IgD-negative memory B cell (primary cell): ENCODE measurements at regions not wholly inside any gene's neighbourhood (a gene's known extent, or its start where the extent isn't known, plus 50 kb on each side); places are given as distances from the start of the nearest gene placed in this dataset.
"Not testable (repeated sequence)": the region's sequence is repeated elsewhere in the genome, so short reads cannot be mapped to it uniquely, and the experiment has no call there.

Experiments
- H3K27ac Mint-ChIP-seq, 3 donors: one replicate each; pipeline ENCODE4 v1.8.0; 2020 to 2022; ENCODE audit warnings: mild to moderate bottlenecking in 3 of 3, mixed read lengths in 3 of 3, moderate library complexity in 1 of 3
- H3K27me3 Mint-ChIP-seq: one replicate; pipeline ENCODE4 v1.8.0; 2021; ENCODE audit warnings: mixed read lengths
- H3K36me3 Mint-ChIP-seq: one replicate; pipeline ENCODE4 v1.8.0; 2020; ENCODE audit warnings: mild to moderate bottlenecking, mixed read lengths
- H3K4me1 Mint-ChIP-seq, 3 donors: one replicate each; pipeline ENCODE4 v1.8.0; 2020 to 2022; ENCODE audit warnings: mixed read lengths in 3 of 3, mild to moderate bottlenecking in 1 of 3
- H3K4me3 Mint-ChIP-seq, 4 donors: one replicate each; pipeline ENCODE4 v1.8.0; 2020 to 2022; ENCODE audit warnings: mild to moderate bottlenecking in 4 of 4, mixed read lengths in 4 of 4, moderate library complexity in 3 of 4
- H3K9me3 Mint-ChIP-seq, 3 donors: one replicate each; pipeline ENCODE4 v1.8.0; 2020 to 2021; ENCODE audit warnings: mixed read lengths in 3 of 3, mild to moderate bottlenecking in 1 of 3

- H3K36me3 Mint-ChIP-seq, result no peaks in the 10 kb centered on the region
- no peak overlapping the region for H3K27ac Mint-ChIP-seq
- H3K27me3 Mint-ChIP-seq, result no peaks in the 10 kb centered on the region
- H3K4me1 Mint-ChIP-seq, result no peaks in the 10 kb centered on the region
- H3K4me3 Mint-ChIP-seq, result no peak overlapping the region
- H3K9me3 Mint-ChIP-seq, result peaks cover 0 to 2% (median 2%) of the 10 kb centered on the region in 3 donors
These were observed 153.7 kb downstream of the ATOH1 start for GRCh38 chr4:93982255-93982654.

- H3K4me1 Mint-ChIP-seq, result no peaks in the 10 kb centered on the region
- no peaks in the 10 kb centered on the region for H3K27me3 Mint-ChIP-seq
- no peaks in the 10 kb centered on the region for H3K36me3 Mint-ChIP-seq
- H3K9me3 Mint-ChIP-seq, result peaks cover 0 to 2% (median 2%) of the 10 kb centered on the region in 3 donors
- H3K27ac Mint-ChIP-seq, result no peak overlapping the region
- no peak overlapping the region for H3K4me3 Mint-ChIP-seq
These were observed 154.6 kb downstream of the ATOH1 start for GRCh38 chr4:93983140-93983539.

GRCh38 chr4:93994175-93994994 is 165.8 kb downstream of the ATOH1 start:
- H3K9me3 Mint-ChIP-seq, result peaks cover 0 to 3% (median 0%) of the 10 kb centered on the region in 3 donors
- no peak overlapping the region for H3K27ac Mint-ChIP-seq
- no peaks in the 10 kb centered on the region for H3K27me3 Mint-ChIP-seq
- H3K4me3 Mint-ChIP-seq, result no peak overlapping the region
- H3K4me1 Mint-ChIP-seq, result no peaks in the 10 kb centered on the region
- peaks cover 1% of the 10 kb centered on the region for H3K36me3 Mint-ChIP-seq

GRCh38 chr4:93996895-93997294 is 168.3 kb downstream of the ATOH1 start:
- no peaks in the 10 kb centered on the region for H3K4me1 Mint-ChIP-seq
- H3K27me3 Mint-ChIP-seq, result no peaks in the 10 kb centered on the region
- H3K27ac Mint-ChIP-seq, result no peak overlapping the region
- H3K9me3 Mint-ChIP-seq, result peaks cover 0 to 3% (median 0%) of the 10 kb centered on the region in 3 donors
- no peak overlapping the region for H3K4me3 Mint-ChIP-seq
- H3K36me3 Mint-ChIP-seq, result peaks cover 2% of the 10 kb centered on the region

GRCh38 chr4:94000559-94000958 is 172.0 kb downstream of the ATOH1 start:
- H3K27ac Mint-ChIP-seq, result no peak overlapping the region
- H3K4me1 Mint-ChIP-seq, result no peaks in the 10 kb centered on the region
- H3K27me3 Mint-ChIP-seq, result no peaks in the 10 kb centered on the region
- no peak overlapping the region for H3K4me3 Mint-ChIP-seq
- peaks cover 2% of the 10 kb centered on the region for H3K36me3 Mint-ChIP-seq
- H3K9me3 Mint-ChIP-seq, result peaks cover 0 to 4% (median 0%) of the 10 kb centered on the region in 3 donors

- H3K4me1 Mint-ChIP-seq, result no peaks in the 10 kb centered on the region
- no peak overlapping the region for H3K27ac Mint-ChIP-seq
- H3K9me3 Mint-ChIP-seq, result peaks cover 0 to 3% (median 1%) of the 10 kb centered on the region in 3 donors
- H3K27me3 Mint-ChIP-seq, result no peaks in the 10 kb centered on the region
- no peaks in the 10 kb centered on the region for H3K36me3 Mint-ChIP-seq
- no peak overlapping the region for H3K4me3 Mint-ChIP-seq
These were observed 178.4 kb downstream of the ATOH1 start for GRCh38 chr4:94006932-94007331.

- H3K4me1 Mint-ChIP-seq, result no peaks in the 10 kb centered on the region
These were observed 182.6 kb downstream of the ATOH1 start for GRCh38 chr4:94011190-94011589.

GRCh38 chr4:94014484-94015136 is 186.1 kb downstream of the ATOH1 start:
- Mint-ChIP-seq H3K36me3 (no peaks in the 10 kb centered on the region), H3K9me3 (peaks cover 4 to 10% (median 7%) of the 10 kb centered on the region in 3 donors), H3K27ac (no peak overlapping the region), H3K4me1 (no peaks in the 10 kb centered on the region), H3K4me3 (no peak overlapping the region), H3K27me3 (no peaks in the 10 kb centered on the region)

More at GRCh38 chr4:94011190-94011589, 182.6 kb downstream of the ATOH1 start:
- Mint-ChIP-seq H3K27me3 (no peaks in the 10 kb centered on the region), H3K9me3 (peaks cover 3 to 10% (median 4%) of the 10 kb centered on the region in 3 donors), H3K4me3 (no peak overlapping the region), H3K36me3 (no peaks in the 10 kb centered on the region), H3K27ac (no peak overlapping the region)

GRCh38 chr4:94015956-94016355 is 187.4 kb downstream of the ATOH1 start:
- Mint-ChIP-seq H3K9me3 (peaks cover 4 to 10% (median 7%) of the 10 kb centered on the region in 3 donors), H3K4me1 (no peaks in the 10 kb centered on the region), H3K4me3 (no peak overlapping the region), H3K27ac (no peak overlapping the region), H3K36me3 (no peaks in the 10 kb centered on the region), H3K27me3 (no peaks in the 10 kb centered on the region)

GRCh38 chr4:94032754-94033153 is 174.9 kb upstream of the SMARCAD1 start:
- H3K4me1 Mint-ChIP-seq, result no peaks in the 10 kb centered on the region
- H3K9me3 Mint-ChIP-seq, result peaks cover 0 to 3% (median 3%) of the 10 kb centered on the region in 3 donors
- peak overlapping the region in 1 of 4 donors; percentile 1 for H3K4me3 Mint-ChIP-seq
- H3K36me3 Mint-ChIP-seq, result no peaks in the 10 kb centered on the region
- no peaks in the 10 kb centered on the region for H3K27me3 Mint-ChIP-seq
- no peak overlapping the region for H3K27ac Mint-ChIP-seq

GRCh38 chr4:94036964-94037363 is 170.7 kb upstream of the SMARCAD1 start:
- H3K4me1 Mint-ChIP-seq, result no peaks in the 10 kb centered on the region
- peaks cover 0 to 3% (median 0%) of the 10 kb centered on the region in 3 donors for H3K9me3 Mint-ChIP-seq
- no peaks in the 10 kb centered on the region for H3K36me3 Mint-ChIP-seq
- H3K27me3 Mint-ChIP-seq, result no peaks in the 10 kb centered on the region
- no peak overlapping the region for H3K4me3 Mint-ChIP-seq
- H3K27ac Mint-ChIP-seq, result no peak overlapping the region

GRCh38 chr4:94038195-94038594 is 169.5 kb upstream of the SMARCAD1 start:
- Mint-ChIP-seq H3K27me3 (no peaks in the 10 kb centered on the region), H3K4me1 (no peaks in the 10 kb centered on the region), H3K9me3 (no peaks in the 10 kb centered on the region)

GRCh38 chr4:94039226-94039625 is 168.4 kb upstream of the SMARCAD1 start:
- H3K27ac Mint-ChIP-seq, result no peak overlapping the region
- H3K4me1 Mint-ChIP-seq, result no peaks in the 10 kb centered on the region
- H3K27me3 Mint-ChIP-seq, result no peaks in the 10 kb centered on the region
- peaks cover 0 to 1% (median 0%) of the 10 kb centered on the region in 3 donors for H3K9me3 Mint-ChIP-seq
- H3K36me3 Mint-ChIP-seq, result no peaks in the 10 kb centered on the region
- H3K4me3 Mint-ChIP-seq, result no peak overlapping the region

More at GRCh38 chr4:94038195-94038594, 169.5 kb upstream of the SMARCAD1 start:
- H3K36me3 Mint-ChIP-seq, result no peaks in the 10 kb centered on the region
- H3K4me3 Mint-ChIP-seq, result no peak overlapping the region
- no peak overlapping the region for H3K27ac Mint-ChIP-seq

GRCh38 chr4:94044471-94044870 is 163.2 kb upstream of the SMARCAD1 start:
- H3K36me3 Mint-ChIP-seq, H3K4me3 Mint-ChIP-seq, H3K27ac Mint-ChIP-seq, H3K4me1 Mint-ChIP-seq, H3K27me3 Mint-ChIP-seq: not testable (repeated sequence)
- peaks cover 1 to 25% (median 6%) of the 10 kb centered on the region in 3 donors for H3K9me3 Mint-ChIP-seq

- peaks cover 0 to 11% (median 0%) of the 10 kb centered on the region in 3 donors for H3K9me3 Mint-ChIP-seq
- H3K27me3 Mint-ChIP-seq, result no peaks in the 10 kb centered on the region
- peaks cover 2% of the 10 kb centered on the region for H3K36me3 Mint-ChIP-seq
- no peaks in the 10 kb centered on the region for H3K4me1 Mint-ChIP-seq
- H3K4me3 Mint-ChIP-seq, result no peak overlapping the region
- H3K27ac Mint-ChIP-seq, result no peak overlapping the region
These were observed 144.6 kb upstream of the SMARCAD1 start for GRCh38 chr4:94063084-94063483.
